SK-N-SH treated with all-trans-retinoic acid at 6 μM for 48 hours (cell line): ENCODE measurements at regions not wholly inside any gene's neighbourhood (a gene's known extent, or its start where the extent isn't known, plus 50 kb on each side); places are given as distances from the start of the nearest gene placed in this dataset.

ENCODE experiments used
- ATAC-seq: fragments of 200-7000 bp; cut with Tn5 transposase; 3 replicates; pipeline ENCODE4 v1.9.1; 2020; ENCODE audit warnings: mild to moderate bottlenecking, moderate library complexity
- ARNTL ChIP-seq: fragments of 450-650 bp; formaldehyde crosslinking; IDR thresholded peaks from 2 replicates; pipeline ENCODE4 v1.5.0; 2020; ENCODE audit warnings: low read depth, mild to moderate bottlenecking, moderate library complexity, borderline replicate concordance
- BACH2 ChIP-seq: fragments of 250-450 bp; sonication (Bioruptor Pico); IDR thresholded peaks from 2 replicates; pipeline ENCODE4 v1.9.0; 2021; ENCODE audit warnings: mild to moderate bottlenecking, borderline replicate concordance
- CSRNP3 ChIP-seq: fragments of 250-450 bp; sonication (Bioruptor Pico); IDR thresholded peaks from 2 replicates; pipeline ENCODE4 v1.5.1; 2021; ENCODE audit warnings: mild to moderate bottlenecking, moderate library complexity
- ESRRG ChIP-seq: fragments of 250-450 bp; sonication (Bioruptor Pico); IDR thresholded peaks from 2 replicates; pipeline ENCODE4 v1.6.1; 2021; ENCODE audit warnings: mild to moderate bottlenecking
- GLIS3 ChIP-seq: fragments of 250-450 bp; sonication (Bioruptor Pico); IDR thresholded peaks from 2 replicates; pipeline ENCODE4 v1.5.0; 2020; ENCODE audit warnings: mild to moderate bottlenecking, moderate library complexity
- ISL1 ChIP-seq: fragments of 250-450 bp; sonication (Bioruptor Pico); IDR thresholded peaks from 2 replicates; pipeline ENCODE4 v2.1.2; 2022; ENCODE audit warnings: mild to moderate bottlenecking, moderate library complexity
- OSR1 ChIP-seq: fragments of 250-450 bp; sonication (Bioruptor Pico); IDR thresholded peaks from 2 replicates; pipeline ENCODE4 v1.8.0; 2022; ENCODE audit warnings: moderate library complexity, mild to moderate bottlenecking, inconsistent platforms
- PPARA ChIP-seq: fragments of 250-450 bp; sonication (Bioruptor Pico); IDR thresholded peaks from 2 replicates; pipeline ENCODE4 v1.5.0; 2020; ENCODE audit warnings: mild to moderate bottlenecking, borderline replicate concordance
- RARB ChIP-seq: fragments of 250-450 bp; sonication (Bioruptor Pico); IDR thresholded peaks from 2 replicates; pipeline ENCODE4 v1.8.0; 2021; ENCODE audit warnings: mild to moderate bottlenecking, moderate library complexity
- SNAI2 ChIP-seq: fragments of 250-450 bp; sonication (Bioruptor Pico); IDR thresholded peaks from 2 replicates; pipeline ENCODE4 v1.5.0; 2020; ENCODE audit warnings: mild to moderate bottlenecking, moderate library complexity
- TCF4 ChIP-seq: fragments of 250-450 bp; sonication (Bioruptor Pico); IDR thresholded peaks from 2 replicates; pipeline ENCODE4 v1.8.0; 2021; ENCODE audit warnings: mild to moderate bottlenecking, moderate library complexity, borderline replicate concordance
- TOX ChIP-seq: fragments of 250-450 bp; sonication (Bioruptor Pico); IDR thresholded peaks from 2 replicates; pipeline ENCODE4 v1.8.0; 2021; ENCODE audit warnings: mild to moderate bottlenecking, moderate library complexity, borderline replicate concordance
- TSHZ2 ChIP-seq: fragments of 250-450 bp; sonication (Bioruptor Pico); IDR thresholded peaks from 2 replicates; pipeline ENCODE4 v1.5.0; 2020; ENCODE audit warnings: mild to moderate bottlenecking, moderate library complexity
- ZC3H10 ChIP-seq: fragments of 250-450 bp; sonication (Bioruptor Pico); IDR thresholded peaks from 2 replicates; pipeline ENCODE4 v1.5.1; 2021; ENCODE audit warnings: mild to moderate bottlenecking, moderate library complexity
- ZFP3 ChIP-seq: fragments of 250-450 bp; sonication (Bioruptor Pico); IDR thresholded peaks from 2 replicates; pipeline ENCODE4 v1.5.0; 2020; ENCODE audit warnings: mild to moderate bottlenecking, moderate library complexity
- ZFP30 ChIP-seq: fragments of 450-650 bp; formaldehyde crosslinking; IDR thresholded peaks from 2 replicates; pipeline ENCODE4 v1.5.0; 2022; ENCODE audit warnings: mild to moderate bottlenecking, moderate library complexity
- ZNF565 ChIP-seq: fragments of 450-650 bp; formaldehyde crosslinking; conservative IDR thresholded peaks from 2 replicates; pipeline ENCODE4 v1.5.0; 2020; ENCODE audit warnings: low read depth, mild to moderate bottlenecking, moderate library complexity
- ZNF70 ChIP-seq: fragments of 450-650 bp; formaldehyde crosslinking; IDR thresholded peaks from 2 replicates; pipeline ENCODE4 v1.5.0; 2020; ENCODE audit warnings: mild to moderate bottlenecking, moderate library complexity
- ZNF8 ChIP-seq: fragments of 450-650 bp; formaldehyde crosslinking; IDR thresholded peaks from 2 replicates; pipeline ENCODE4 v1.5.0; 2020; ENCODE audit warnings: mild to moderate bottlenecking, moderate library complexity
- TF ChIP-seq, protein P1 (sequence below): fragments of 250-450 bp; sonication (Bioruptor Pico); IDR thresholded peaks from 2 replicates; pipeline ENCODE4 v1.8.0; 2020; ENCODE audit warnings: mild to moderate bottlenecking, moderate library complexity, borderline replicate concordance
- TF ChIP-seq, protein P2 (sequence below): fragments of 250-450 bp; sonication (Bioruptor Pico); IDR thresholded peaks from 2 replicates; pipeline ENCODE4 v1.5.1; 2020; ENCODE audit warnings: low read depth, mild to moderate bottlenecking, moderate library complexity
- TF ChIP-seq, protein P3 (sequence below): fragments of 250-450 bp; sonication (Bioruptor Pico); IDR thresholded peaks from 2 replicates; pipeline ENCODE4 v1.8.0; 2021; ENCODE audit warnings: low read depth, mild to moderate bottlenecking, moderate library complexity, borderline replicate concordance

DNA sequence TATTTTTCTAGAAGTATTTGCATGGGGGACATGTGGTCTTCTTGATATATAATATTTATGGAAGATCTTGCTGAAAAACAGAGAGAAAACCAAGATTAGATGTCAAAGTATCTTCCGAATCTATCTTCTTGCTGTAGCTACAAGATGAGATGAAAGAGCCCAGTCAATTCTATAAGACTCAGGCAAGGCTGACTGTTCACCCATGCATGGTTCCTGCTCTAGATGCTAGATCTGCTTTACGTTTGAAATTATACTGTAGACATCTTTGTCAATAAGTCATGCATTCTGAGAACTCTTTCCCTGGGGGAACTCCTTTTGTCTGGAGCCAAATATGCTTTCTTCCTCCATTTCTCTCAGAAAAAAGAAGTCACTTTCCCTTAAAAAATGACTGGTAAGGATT is 1292.0 kb downstream of the XPNPEP1 start:
- TF ChIP-seq ZC3H10 (CRISPR knock-in tag) (no peak), PPARA (CRISPR knock-in tag) (no peak), ZNF8 (no peak), TSHZ2 (no peak), ARNTL (CRISPR knock-in tag) (no peak), TCF4 (CRISPR knock-in tag) (no peak)
- no peak for ATAC-seq

DNA sequence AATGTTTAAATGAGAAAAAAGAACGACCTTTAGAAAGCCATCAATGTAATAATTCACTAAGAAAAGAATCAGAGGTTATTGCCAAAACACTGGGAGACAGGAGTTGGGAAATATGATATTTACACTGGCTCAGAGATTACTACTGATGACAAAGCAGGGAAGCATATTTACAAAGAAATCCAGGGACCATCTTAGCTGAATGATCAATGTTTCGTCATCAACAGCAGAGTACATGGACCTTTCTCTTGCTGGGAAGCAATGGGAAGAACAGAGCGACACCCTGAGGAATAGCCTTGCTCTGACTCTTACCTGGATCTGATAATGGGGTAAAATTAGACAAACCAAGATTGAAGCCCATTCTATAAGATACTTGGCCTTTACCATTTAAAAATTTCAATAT is 1293.5 kb downstream of the XPNPEP1 start:
- ATAC-seq = no peak
- TF ChIP-seq ESRRG (CRISPR knock-in tag) (no peak), ARNTL (CRISPR knock-in tag) (no peak), ZNF70 (no peak), TSHZ2 (no peak), CSRNP3 (CRISPR knock-in tag) (no peak), OSR1 (no peak), RARB (CRISPR knock-in tag) (no peak), ZNF565 (CRISPR knock-in tag) (no peak)
- TF ChIP-seq, protein P1, sequence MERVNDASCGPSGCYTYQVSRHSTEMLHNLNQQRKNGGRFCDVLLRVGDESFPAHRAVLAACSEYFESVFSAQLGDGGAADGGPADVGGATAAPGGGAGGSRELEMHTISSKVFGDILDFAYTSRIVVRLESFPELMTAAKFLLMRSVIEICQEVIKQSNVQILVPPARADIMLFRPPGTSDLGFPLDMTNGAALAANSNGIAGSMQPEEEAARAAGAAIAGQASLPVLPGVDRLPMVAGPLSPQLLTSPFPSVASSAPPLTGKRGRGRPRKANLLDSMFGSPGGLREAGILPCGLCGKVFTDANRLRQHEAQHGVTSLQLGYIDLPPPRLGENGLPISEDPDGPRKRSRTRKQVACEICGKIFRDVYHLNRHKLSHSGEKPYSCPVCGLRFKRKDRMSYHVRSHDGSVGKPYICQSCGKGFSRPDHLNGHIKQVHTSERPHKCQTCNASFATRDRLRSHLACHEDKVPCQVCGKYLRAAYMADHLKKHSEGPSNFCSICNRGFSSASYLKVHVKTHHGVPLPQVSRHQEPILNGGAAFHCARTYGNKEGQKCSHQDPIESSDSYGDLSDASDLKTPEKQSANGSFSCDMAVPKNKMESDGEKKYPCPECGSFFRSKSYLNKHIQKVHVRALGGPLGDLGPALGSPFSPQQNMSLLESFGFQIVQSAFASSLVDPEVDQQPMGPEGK (CRISPR knock-in tag) = no peak

DNA sequence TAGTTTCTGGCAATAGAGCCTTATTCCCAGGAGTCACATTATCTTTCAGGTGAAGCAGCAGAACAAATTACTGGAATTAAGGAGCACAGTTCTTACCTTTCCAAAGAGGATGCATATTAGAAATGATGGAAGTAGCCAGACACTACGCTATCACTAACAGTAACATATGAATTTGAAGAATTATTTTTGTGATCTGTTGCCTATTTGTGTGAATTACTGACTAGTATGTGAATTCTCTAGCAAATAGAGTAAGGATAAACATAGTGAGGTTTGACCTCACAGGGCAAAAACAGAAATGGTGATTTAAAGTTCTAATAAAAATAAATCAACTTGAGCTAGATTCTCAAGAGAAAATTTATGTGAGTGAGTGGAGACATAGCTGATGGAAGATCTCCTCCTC is 1299.3 kb downstream of the XPNPEP1 start:
- ATAC-seq = no peak
- TF ChIP-seq TCF4 (CRISPR knock-in tag) = no peak
- no peak for TF ChIP-seq GLIS3 (CRISPR knock-in tag)
- no peak for TF ChIP-seq RARB (CRISPR knock-in tag)
- no peak for TF ChIP-seq ZNF70

- ATAC-seq = no peak
- TF ChIP-seq PPARA (CRISPR knock-in tag) = no peak
- no peak for TF ChIP-seq ISL1
- no peak for TF ChIP-seq ZC3H10 (CRISPR knock-in tag)
- no peak for TF ChIP-seq ZNF565 (CRISPR knock-in tag)
- TF ChIP-seq ZFP30 (CRISPR knock-in tag) = no peak
- TF ChIP-seq BACH2 (CRISPR knock-in tag) = no peak
- TF ChIP-seq RARB (CRISPR knock-in tag) = no peak
- TF ChIP-seq ZFP3 (CRISPR knock-in tag) = no peak
- no peak for TF ChIP-seq SNAI2 (CRISPR knock-in tag)
- TF ChIP-seq, protein P2, sequence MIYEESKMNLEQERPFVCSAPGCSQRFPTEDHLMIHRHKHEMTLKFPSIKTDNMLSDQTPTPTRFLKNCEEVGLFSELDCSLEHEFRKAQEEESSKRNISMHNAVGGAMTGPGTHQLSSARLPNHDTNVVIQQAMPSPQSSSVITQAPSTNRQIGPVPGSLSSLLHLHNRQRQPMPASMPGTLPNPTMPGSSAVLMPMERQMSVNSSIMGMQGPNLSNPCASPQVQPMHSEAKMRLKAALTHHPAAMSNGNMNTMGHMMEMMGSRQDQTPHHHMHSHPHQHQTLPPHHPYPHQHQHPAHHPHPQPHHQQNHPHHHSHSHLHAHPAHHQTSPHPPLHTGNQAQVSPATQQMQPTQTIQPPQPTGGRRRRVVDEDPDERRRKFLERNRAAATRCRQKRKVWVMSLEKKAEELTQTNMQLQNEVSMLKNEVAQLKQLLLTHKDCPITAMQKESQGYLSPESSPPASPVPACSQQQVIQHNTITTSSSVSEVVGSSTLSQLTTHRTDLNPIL (CRISPR knock-in tag) = no peak
- no peak for TF ChIP-seq OSR1
- TF ChIP-seq, protein P3, sequence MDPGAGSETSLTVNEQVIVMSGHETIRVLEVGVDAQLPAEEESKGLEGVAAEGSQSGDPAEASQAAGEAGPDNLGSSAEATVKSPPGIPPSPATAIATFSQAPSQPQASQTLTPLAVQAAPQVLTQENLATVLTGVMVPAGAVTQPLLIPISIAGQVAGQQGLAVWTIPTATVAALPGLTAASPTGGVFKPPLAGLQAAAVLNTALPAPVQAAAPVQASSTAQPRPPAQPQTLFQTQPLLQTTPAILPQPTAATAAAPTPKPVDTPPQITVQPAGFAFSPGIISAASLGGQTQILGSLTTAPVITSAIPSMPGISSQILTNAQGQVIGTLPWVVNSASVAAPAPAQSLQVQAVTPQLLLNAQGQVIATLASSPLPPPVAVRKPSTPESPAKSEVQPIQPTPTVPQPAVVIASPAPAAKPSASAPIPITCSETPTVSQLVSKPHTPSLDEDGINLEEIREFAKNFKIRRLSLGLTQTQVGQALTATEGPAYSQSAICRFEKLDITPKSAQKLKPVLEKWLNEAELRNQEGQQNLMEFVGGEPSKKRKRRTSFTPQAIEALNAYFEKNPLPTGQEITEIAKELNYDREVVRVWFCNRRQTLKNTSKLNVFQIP (CRISPR knock-in tag) = no peak
- no peak for TF ChIP-seq ESRRG (CRISPR knock-in tag)
- TF ChIP-seq TOX = no peak
Measured at GRCh38 chr10:108620821-108621534, 1302.3 kb downstream of the XPNPEP1 start.
